GM12873 (cell line): ENCODE measurements at regions not wholly inside any gene's neighbourhood (a gene's known extent, or its start where the extent isn't known, plus 50 kb on each side); places are given as distances from the start of the nearest gene placed in this dataset.

ENCODE experiments used
- TF ChIP-seq, protein P1 (sequence below): IDR thresholded peaks from 2 replicates; pipeline ENCODE4 v1.5.1; 2012; ENCODE audit warnings: low read depth, mild to moderate bottlenecking, moderate library complexity, low read length, control low read depth; ENCODE audit not compliant: insufficient read depth; ENCODE audit errors: missing control alignments

DNA sequence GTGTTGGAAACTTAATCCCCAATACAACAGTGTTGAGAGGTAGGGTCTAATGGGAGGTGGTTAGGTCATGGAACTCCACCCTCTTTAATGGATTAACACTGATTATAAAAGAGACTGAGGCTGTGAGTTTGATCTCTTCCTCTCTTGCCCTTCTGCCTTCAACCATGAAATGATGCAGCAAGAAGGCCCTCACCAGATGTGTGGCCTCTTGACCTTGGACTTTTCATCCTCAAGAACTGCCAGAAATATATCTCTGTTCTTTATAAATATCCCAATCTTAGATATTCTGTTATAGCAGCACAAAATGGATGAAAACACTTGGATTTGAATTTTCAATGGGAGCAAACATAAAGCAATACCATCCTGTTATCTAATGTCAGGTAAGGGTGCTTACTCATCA lies 67.6 kb downstream of the NMUR2 start:
- TF ChIP-seq, protein P1, sequence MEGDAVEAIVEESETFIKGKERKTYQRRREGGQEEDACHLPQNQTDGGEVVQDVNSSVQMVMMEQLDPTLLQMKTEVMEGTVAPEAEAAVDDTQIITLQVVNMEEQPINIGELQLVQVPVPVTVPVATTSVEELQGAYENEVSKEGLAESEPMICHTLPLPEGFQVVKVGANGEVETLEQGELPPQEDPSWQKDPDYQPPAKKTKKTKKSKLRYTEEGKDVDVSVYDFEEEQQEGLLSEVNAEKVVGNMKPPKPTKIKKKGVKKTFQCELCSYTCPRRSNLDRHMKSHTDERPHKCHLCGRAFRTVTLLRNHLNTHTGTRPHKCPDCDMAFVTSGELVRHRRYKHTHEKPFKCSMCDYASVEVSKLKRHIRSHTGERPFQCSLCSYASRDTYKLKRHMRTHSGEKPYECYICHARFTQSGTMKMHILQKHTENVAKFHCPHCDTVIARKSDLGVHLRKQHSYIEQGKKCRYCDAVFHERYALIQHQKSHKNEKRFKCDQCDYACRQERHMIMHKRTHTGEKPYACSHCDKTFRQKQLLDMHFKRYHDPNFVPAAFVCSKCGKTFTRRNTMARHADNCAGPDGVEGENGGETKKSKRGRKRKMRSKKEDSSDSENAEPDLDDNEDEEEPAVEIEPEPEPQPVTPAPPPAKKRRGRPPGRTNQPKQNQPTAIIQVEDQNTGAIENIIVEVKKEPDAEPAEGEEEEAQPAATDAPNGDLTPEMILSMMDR = no peak

DNA sequence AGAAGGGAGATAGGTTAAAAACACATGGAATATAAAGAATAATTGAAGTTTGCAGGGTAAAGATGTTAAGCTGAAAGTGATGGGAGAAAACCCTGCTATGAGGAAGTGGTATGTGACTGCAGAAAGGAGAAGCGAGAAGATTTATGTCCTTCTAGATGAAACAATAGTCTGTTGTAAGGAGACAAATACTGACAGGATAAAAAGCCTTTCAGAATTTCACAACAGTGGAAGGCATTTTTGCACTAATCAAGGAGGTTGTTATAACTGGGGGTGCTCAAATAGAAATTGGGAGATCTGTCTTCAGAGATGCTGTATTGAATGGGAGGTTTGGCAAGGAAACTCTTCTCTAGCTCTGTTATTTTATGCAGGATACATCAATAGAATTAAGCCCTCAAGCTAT lies 69.6 kb downstream of the NMUR2 start:
- TF ChIP-seq, protein P1 = no peak

DNA sequence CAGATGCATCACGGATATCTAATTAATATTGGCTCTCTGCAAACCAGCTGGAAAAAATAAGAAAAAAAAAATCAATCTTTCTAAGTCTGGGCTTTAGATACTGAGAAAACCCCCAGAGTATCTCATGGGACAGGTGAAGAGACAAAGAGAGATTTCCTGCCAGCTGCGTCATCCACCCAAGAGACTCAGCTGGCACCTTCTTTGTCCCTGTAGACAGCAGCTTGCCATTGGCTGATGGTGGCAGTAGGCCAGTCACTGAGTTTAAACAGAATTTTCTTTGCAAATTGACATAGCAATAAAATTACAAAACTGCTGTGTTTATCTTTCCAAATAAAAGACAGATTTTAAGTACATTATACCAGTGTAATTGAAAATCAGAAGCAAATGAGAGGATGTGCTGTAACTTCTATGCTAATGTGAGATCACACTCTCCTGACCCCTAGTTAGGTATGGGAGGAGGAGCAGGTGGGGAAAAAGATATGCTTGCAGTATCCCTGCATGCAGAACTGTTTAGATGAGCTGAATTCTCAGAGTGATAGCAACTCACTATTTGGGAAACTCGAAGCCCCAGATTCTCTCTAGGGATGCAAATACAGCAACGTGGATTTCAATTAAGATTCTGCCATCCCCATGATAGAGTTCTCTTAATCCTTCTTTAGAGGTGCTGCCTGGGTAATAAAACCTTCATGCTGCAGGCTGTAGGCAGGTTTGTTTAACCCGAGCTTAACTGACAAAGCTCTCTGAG lies 72.2 kb downstream of the NMUR2 start:
- TF ChIP-seq, protein P1 = no peak

DNA sequence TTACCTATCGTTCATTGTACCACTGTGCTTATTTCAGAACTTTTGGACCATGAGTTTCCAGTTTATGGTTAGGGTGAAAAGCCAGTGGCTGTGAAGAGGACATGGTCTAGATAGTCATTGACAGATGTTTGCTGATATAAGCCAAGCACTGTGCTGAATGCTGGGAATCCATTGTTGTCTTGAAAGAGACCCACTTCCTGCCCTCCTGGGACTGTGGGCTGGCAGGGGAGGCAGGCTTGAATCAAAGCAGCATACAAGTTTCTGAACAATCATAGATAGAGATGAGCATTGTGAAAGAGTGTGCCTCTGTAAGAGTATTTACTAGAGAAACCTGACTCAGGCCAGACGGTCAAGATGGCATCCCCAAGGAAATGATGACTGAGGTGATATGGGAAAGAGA lies 73.4 kb downstream of the NMUR2 start:
- TF ChIP-seq, protein P1 = no peak

DNA sequence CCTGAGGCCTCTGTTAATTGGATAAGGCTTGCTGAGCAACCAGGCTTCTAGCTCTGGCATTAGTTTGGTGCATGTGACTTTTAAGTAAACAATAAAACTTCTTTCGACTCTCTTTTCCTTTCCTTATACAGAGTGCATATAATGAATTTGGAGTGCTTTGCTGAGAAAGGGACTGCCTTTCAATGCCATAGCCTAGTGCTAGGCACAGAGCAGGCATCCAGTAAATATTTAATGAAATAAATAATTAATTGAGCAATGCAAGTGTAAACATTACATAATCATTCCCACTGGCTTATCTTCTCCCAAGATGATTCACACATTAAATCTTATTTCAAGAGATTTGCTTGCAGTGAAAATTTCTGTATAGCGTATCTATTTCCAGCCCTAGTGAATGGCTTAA lies 74.1 kb downstream of the NMUR2 start:
- TF ChIP-seq, protein P1 = no peak

DNA sequence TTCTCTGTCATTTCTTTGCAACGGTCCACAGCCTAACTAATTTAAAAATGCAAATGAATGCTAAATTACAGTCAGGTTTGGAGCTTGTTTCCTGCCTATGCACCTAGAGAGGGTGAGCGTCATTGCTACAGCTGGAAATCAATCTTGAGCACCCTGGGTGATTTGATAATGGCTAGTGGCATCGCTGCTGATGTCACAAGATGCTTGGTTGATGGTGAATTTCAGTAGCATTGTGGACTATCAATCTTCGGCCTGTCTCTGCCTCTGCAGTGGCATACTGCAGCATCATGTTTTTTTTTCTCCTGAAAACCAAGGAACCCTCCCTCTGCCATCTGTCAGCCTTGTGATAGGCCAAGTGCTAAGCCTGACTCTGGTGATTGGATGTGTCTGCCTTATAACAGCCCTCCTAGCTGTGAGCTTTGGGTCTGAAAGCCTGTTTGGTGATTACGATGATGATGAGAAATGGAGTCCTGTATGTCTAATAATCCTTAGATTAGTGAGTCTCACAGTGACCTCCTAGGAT lies 75.3 kb downstream of the NMUR2 start:
- TF ChIP-seq, protein P1 = no peak

DNA sequence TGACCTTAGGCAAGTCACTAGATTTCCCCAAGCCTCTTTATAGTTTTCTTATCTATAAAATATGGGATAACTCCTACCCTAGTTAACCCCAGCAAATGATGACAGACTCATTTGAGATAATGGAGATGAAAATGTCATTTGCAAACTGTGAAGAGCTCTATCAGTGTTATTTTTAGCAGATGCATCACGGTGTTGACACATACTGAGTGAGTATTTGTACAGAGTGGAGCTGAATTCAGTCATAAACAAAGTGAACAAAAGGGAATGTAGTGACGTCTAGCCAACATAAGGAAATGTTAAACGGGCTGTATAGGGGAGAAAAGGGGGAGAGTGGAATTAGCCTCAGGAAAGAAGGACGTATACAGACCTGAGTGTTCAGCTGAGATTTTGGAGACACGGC lies 75.9 kb downstream of the NMUR2 start:
- TF ChIP-seq, protein P1 = no peak

DNA sequence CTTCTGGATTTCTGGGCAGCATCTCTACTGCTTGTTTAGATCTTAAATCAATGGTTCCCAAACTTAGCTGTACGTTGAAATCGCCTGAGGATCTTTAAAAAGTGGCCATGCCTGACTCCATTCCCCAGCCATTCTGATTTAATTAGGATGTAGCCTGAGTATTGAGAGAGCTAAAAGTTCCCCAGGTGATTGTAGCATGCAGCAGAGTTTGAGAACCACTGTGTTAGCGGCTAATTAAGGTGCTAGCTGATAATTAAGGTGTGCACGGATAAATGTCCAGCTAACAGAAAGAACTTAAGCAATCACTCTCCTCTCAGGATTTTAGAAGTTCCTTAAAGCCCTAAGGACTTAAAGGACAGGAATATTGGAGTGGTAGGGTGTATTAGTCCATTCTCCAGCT lies 89.1 kb downstream of the NMUR2 start:
- TF ChIP-seq, protein P1 = no peak
